GM20431 (cell line): ENCODE measurements at regions not wholly inside any gene's neighbourhood (a gene's known extent, or its start where the extent isn't known, plus 50 kb on each side); places are given as distances from the start of the nearest gene placed in this dataset.

Source experiments
- in situ Hi-C: fragments of 300-500 bp; cut with MseI, MboI; formaldehyde crosslinking; loops from one replicate; pipeline ENCODE4 v1.15.0; 2020; ENCODE audit warnings: low sequenced_read_pairs; ENCODE audit not compliant: unreplicated experiment

DNA sequence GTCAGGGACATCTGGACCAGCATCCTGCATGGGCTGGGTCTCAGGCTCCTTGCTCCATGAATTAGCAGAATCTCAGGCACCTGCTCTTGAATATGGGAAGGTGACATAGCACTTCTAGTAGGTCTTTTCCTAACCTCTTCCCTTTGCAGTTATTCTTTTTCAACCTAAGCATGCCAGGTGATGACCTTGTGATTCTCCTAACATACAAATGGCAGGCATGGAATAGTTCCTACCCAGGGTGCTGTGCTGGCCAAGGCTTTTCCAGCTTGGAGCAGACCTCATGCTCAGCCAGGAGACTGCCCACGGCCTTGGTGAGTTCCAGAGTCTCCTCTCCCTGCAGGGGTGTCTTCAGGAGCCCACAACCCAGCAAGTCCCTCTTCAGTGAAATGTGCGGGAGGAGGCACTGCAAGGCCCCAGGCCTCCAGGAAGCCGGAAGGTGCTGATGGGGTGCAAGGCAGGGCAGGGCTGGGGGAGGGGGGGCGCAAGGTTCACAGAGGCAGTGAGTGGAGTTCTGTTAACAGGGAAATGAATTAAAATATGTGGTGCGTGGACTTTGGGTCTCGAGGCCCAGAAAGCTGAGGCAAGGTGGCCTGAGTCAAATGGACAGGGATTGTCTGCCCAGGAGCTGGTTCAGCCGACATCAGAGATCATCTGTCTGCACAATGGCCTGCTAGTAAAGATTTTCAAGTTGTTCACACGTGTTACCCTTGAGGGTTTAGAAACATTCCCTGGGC, 75.9 kb upstream of the SEPTIN5 start:
- in situ Hi-C loops: loop anchor here (10.0 kb wide), 1 partner anchor 134 kb away; no protein-coding TSS in a partner anchor

DNA sequence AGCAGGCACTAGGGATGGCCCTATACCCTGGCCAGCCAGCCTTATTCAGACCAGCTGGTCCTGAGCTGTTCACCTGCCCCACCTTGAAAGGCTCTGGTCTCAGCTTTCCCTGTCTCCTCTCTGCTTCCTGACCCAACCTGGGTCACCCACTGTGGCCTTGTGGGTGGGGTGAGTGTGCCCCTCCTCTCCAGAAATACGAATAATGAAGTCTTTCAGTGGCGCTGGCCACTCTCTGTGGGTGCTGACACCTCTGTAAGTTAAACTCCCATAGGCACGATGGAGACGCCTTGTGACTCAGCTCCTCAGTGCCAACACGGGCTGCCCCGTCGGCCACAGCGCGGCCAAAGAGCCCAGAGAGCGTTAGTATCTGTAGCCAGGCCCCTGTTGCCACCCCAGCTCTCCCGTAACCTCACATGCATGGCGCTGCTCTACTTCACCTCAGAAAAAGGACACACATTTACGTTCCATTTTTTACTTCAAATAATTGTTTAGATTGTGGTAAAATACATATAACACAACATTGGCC, 74.6 kb upstream of the SEPTIN5 start:
- in situ Hi-C loops: loop anchor here (10.0 kb wide), 1 partner anchor 135 kb away; no protein-coding TSS in a partner anchor

DNA sequence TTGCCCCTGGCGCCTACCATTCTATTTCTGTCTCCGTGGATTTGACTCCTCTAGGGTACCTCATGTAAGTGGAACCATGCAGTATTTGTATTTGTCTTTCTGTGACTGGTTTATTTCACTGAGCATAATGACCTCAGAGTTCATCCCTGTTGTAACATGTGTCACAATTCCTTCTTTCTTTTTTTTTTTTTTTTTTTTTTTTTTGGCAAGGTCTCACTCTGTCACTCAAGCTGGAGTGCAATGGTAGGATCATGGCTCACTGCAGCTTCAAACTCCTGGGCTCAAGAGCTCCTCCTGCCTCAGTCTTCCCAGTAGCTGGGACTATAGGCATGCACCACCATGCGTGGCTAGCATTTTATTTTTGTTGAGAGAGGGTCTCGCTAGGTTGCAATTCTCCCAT, 74.0 kb upstream of the SEPTIN5 start:
- in situ Hi-C loops: no loop called here

DNA sequence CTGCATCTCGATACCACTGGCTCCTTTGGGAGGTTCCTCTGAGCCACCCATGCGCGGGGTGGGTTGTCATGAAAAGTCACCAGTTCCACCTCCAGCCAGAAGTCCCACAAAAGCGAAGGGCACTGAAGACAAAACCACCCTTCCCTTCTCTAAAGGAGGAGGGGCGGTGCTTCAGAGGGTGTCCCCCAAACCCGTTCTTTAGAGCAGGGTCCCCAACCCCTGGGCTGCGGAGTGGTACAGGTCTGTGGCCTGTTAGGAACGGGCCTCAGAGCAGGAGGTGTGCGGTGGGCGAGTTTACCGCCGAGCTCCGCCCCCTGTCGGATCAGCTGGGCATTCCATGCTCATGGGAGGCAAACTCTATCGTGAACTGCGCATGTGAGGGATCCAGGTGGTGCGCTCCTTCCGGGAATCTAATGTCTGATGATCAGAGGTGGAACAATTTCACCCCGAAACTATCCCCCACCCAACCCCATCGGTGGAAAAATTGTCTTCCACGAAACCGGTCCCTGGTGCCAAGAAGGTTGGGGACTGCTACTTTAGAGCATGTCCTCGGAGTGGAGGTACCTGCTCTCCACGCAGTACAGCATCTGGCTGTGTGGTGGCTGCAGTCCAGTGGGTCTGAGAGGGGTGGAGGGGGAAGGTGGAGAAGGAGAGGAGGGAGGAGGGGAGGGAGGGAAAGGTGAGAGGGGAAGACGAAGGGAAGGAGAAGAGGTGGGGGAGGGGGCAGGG, 72.9 kb upstream of the SEPTIN5 start:
- in situ Hi-C loops: no loop called here

DNA sequence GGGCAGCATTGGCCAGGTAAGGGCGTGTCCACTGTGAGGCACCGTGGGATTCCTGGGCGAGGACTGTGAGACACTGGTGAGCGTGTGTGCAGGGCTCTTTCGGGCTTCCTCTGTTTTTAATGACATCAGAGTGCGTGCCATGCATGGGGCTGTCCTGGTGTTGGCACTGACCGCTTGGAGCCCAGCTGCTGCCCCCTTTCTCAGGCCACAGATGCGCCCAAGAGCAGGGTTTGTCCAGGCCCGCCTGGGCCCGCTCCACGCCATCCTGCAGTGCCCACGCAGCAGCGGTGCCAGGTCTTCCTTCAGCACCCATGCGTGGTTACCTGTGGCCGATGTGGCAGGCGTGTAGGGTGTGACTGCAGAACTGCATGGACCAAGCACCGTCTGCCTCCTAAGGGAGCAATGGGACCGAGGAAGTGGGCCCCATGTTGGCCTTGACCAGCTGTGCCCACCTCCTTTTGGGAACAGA, 72.3 kb upstream of the SEPTIN5 start:
- in situ Hi-C loops: no loop called here

DNA sequence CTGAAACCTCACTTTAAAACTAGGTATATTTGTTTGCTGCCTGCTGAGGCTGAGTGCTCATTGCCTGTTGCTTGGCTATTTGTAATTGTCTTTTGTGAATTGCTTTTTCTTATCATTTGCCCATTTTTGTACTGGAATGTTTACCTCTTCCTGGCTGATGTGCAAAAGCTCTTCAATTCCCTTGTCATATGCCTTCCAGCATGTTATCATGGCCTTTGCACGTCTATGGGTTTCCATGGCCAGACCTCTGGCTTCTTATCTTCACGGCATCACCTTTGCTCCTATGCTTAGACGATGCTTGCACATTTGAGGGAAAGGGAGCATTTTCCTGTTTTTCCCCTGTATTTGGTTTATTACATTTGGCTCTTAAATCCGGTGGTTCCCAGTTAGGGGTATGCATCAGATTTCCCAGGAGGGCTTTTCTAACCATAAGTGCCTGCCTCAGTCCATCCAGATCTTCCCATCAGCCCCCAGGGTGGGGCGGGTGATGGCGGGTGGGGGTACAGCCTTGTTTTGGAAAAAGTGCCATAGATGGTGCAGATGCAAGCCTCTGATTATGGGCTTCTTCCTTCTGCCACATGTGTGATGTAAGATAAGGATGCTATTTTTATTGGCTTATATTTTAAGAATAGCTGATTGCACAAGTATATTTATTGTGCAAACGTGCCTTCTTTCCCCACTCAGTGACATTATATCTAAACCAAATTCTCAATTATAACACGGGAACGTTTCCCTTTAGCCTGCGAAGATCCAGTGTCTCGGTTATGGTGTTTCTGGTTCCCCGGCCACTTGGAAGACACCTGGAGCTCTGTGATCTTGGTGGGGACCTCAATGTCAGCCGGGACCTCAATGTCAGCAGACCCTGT, 70.6 kb upstream of the SEPTIN5 start:
- in situ Hi-C loops: no loop called here

DNA sequence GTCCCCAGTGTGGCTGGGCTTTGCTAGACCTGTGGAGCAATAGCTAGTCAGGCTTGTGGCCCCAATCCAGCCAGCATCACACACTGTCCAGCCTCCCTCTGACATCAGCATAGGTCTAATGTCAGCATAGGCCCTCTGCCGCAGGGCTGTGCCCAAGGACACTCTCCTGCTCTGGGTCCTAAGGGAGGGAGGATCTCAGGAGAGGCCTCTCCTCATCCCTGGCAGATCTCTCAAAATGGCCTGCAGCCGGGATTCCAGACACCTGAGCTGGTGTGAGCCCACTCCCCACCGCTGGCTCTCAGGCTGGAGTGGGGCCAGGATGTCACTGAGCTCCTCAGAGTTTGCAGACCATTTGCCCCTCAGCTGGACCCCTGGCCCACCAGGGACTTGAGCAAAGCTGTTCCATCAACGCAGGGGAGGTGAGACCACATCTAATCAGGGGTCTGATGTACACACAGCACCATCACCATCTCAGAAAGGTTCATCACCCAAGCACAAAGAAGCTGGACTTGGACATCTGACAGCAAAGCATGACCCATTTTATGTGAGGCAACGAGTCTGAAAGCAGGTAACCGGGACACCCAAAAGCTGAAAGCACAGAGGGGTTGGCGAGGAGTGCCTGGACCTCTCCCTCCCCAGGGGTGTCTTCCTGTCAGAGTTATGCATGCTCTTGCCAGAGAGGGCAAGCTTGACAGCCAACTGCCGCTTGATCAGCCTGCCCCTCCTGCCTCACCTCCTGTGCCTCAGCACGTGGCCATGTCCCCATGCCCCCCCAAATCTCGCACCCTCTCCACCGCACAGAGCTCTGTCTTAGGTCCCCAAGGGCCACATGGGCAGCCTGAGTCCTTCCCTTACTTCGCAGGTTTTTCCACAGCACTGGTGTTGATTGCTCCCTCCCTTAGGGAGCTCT, 69.7 kb upstream of the SEPTIN5 start:
- in situ Hi-C loops: no loop called here

DNA sequence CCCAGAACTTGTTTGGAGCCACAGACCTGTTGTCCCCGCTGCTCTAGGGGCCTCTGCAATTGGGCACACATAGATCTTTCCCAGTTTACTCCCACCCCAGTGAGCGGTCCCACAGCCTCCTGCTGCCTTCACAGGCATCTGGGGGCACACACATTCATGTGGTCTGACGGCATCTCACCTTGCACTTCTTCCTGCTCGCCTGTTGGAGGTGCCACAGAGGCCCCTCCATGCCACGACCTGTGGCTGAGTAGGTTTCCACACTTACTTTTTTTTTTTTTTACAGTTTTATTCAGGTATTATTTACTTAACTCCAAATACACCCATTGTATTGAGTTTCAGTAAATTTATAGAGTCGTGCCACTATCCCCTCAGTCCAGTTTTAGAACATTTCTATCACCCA, 68.9 kb upstream of the SEPTIN5 start:
- in situ Hi-C loops: no loop called here

DNA sequence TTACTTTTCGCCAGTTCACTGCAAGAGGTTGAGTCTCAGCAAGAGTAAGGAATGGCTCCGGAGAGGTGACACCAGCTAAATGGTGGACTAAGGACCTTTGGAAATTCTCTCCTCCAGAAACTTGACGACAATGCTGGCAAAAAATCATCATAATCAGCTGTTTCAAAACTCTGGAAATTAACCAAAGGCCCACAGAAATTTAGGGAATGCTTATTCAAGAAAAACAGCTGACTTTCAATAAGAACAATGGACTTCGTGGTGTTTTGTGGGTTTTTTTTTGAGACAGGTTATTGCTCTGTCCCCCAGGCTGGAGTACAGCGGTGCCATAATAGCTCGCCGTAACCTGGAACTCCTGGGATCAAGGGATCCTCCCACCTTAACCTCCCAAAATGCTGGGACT, 68.4 kb upstream of the SEPTIN5 start:
- in situ Hi-C loops: no loop called here

DNA sequence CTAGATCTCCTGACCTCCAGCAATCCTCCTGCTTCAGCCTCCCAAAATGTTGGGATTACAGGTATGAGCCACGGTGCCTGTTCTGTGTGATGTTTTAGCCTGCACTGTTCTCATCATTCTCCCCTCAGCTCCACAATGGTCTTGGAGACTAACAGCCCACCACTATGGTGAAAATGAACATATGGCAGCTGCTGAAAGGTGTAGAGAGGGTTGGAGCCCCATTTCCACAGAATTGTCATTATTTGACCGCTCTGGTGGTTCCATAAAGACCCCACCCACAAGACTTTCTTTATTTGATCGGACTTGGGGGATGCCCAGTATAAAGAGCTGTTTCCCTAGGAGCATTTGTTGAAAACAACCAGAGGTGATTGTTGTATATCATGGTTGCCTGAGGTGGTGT, 67.9 kb upstream of the SEPTIN5 start:
- in situ Hi-C loops: no loop called here

DNA sequence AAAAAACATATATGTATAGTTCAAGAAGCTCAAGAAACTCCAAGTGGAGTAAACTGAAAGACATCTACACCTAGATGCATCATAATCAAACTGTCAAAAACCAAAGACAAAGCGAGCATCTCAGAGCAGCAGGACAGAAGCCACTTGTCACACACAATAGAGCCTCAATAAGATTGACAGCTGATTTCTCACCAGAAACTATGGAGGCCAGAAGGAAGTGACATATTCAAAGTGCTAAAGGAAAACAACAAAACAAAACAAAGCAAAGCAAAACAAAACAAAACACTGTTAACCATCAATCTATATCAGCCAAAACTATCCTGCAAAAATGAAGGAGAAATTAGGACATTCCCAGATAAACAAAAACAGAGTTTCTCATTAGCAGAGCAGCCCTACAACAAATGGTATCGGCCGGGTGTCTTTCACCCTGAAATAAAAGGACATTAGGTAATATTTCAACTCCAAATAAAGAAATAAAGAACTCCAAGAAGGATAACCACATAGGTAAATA, 65.8 kb upstream of the SEPTIN5 start:
- in situ Hi-C loops: no loop called here

DNA sequence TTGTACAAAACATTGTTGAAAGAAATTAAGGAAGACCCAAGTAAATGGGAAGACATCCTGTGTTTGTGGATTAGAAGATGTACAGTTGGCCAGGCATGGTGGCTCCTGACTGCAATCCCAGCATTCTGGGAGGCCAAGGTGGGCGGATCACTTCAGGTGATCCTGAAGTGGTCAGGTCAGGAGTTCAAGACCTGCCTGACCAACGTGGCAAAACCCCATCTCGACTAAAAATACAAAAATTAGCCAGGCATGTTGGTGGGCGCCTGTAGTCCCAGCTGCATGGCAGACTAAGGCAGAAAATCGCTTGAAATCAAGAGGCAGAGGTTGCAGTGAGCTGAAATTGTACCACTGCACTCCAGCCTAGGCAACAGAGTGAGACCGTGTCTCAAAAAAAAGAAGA, 62.0 kb upstream of the SEPTIN5 start:
- in situ Hi-C loops: no loop called here

DNA sequence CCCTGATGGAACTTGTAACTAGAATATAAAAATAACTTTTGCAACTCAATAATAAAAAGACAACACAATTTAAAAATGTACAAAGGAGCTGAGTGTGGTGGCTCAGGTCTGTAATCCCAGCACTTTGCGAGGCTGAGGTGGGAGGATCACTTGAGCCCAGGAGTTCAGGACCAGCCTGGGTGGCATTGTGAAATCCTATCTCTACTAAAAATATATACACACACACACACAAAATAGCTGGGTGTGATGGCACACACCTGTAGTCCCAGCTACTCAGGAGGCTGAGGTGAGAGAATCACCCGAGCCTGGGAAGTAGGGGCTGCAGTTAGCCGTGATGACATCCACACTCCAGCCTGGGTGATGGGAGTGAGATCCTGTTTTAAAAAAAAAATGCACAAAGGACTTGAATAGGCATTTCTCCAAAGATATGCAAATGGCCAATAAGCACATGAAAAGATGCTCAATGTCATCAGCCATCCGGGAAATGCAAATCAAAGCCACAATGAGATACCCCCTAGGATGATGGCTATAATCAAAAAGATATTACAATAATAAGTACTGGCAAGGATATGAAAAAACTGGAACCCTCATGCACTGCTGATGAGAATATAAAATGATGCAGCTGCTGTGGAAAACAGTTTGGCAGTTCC, 59.8 kb upstream of the SEPTIN5 start:
- in situ Hi-C loops: no loop called here

DNA sequence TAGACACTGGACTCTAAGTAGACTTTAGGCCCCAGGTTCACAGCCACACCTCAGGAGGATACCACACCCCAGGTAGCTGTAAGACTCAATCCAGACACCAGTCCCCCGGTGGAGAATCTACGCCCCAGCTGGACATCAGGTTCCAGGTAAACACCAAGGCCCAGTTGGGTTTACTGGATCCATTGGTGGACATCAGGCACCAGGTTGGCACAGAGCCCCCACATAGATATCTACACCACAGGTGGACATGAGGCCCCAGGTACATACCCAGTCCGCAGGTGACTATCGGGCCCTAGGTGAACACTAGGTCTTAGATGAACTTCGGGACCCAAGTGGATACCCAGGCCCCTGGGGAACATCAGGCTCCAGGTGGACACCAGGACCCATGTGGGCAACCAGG, 58.9 kb upstream of the SEPTIN5 start:
- in situ Hi-C loops: no loop called here

DNA sequence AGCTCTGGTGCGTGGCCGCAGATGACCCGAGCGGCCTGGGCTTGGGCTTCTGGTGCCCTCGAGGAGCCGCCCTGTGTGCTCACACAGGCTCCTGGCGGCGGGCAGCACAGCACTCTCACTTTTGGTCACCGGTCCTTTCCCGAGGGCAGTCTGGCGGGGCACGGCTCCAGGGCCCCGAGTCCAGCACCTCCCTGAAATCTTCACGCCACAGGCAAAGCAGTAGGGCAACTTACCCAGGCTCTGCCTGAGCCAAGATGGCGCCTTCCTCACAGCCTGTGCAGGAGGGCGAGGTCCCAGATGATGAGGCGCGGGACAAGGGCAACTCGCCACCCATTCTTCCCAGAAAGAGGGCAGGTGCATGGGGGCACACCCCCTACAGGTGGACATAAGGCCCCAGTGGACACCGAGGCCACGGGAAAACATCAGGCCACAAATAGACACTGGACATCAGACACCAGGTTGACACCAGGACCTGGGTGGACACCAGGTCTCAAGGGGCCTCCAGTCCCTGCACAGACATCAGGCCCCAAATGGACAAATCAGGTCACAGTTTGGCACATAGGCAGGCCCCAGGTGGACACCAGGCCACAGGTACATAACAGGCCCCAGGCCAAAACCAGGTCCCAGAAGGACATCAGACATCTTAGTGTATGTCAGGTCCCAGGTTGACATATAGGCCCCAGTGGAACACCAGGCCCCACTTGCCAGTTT, 57.6 kb upstream of the SEPTIN5 start:
- in situ Hi-C loops: no loop called here

DNA sequence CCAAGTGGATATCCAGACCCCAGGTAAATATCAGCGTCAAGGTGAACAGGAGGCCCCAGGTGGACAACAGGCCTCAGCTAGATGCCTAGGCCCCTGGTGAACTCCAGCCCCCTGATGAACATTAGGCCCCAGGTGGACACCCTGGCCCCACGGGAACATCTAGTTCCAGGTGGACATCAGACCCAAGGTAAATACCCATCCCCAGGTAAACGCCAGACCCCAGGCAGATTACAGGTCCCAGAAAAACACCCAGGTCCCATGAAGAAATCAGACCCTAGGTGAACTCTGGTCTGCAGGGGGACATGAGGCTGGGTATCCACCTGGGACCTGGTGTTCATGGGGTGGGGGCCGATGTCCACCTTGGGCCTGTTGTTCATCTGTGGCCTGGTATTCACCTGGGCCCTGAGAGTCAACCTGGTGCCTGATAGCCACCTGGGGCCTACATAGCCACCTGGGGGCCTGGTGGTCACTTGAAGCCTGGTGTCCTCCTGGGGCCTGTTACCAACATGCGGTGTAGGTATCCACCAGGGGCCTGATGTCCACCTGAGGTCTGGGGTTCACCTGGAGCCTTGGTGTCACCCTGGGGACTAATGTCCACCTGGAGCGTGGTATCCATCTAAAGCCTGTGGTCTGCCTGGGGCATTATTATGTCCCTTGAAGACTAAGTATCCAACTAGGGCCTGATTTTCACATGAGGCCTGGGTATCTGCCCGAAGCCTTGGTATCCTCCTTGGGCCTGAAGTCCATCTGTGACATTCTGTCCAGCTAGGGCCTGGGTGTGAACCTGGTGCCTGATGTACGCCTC, 56.8 kb upstream of the SEPTIN5 start:
- in situ Hi-C loops: no loop called here
